Gastroesophageal sphincter (tissue), 3 donors: ENCODE measurements at regions not wholly inside any gene's neighbourhood (a gene's known extent, or its start where the extent isn't known, plus 50 kb on each side); places are given as distances from the start of the nearest gene placed in this dataset.

Experiments
- POLR2A ChIP-seq, 2 donors: fragments of 450-650 bp; IDR thresholded peaks; one replicate each; pipeline ENCODE4 v1.6.1; 2017; ENCODE audit warnings: antibody characterized with exemption in 2 of 2, mild to moderate bottlenecking in 2 of 2, moderate library complexity in 1 of 2
- TF ChIP-seq, protein P1 (sequence below), 4 experiments: fragments of 200-600 bp in 2 of 4; fragments of 450-650 bp in 2 of 4; sonication (generic) in 1 of 4; IDR thresholded peaks; one replicate each; pipeline ENCODE4 v1.5.1; 2017 to 2019; ENCODE audit warnings: antibody characterized with exemption in 4 of 4, mild to moderate bottlenecking in 2 of 4, moderate library complexity in 2 of 4

- TF ChIP-seq, protein P1, sequence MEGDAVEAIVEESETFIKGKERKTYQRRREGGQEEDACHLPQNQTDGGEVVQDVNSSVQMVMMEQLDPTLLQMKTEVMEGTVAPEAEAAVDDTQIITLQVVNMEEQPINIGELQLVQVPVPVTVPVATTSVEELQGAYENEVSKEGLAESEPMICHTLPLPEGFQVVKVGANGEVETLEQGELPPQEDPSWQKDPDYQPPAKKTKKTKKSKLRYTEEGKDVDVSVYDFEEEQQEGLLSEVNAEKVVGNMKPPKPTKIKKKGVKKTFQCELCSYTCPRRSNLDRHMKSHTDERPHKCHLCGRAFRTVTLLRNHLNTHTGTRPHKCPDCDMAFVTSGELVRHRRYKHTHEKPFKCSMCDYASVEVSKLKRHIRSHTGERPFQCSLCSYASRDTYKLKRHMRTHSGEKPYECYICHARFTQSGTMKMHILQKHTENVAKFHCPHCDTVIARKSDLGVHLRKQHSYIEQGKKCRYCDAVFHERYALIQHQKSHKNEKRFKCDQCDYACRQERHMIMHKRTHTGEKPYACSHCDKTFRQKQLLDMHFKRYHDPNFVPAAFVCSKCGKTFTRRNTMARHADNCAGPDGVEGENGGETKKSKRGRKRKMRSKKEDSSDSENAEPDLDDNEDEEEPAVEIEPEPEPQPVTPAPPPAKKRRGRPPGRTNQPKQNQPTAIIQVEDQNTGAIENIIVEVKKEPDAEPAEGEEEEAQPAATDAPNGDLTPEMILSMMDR (IDR thresholded peaks at IDR 0.05), result no peak
- TF ChIP-seq POLR2A (IDR thresholded peaks at IDR 0.05), result no peak
Measured at GRCh38 chr4:100079264-100079663, 111.0 kb downstream of the DDIT4L start.
